ENCODE measurements at regions not wholly inside any gene's neighbourhood (a gene's known extent, or its start where the extent isn't known, plus 50 kb on each side); places are given as distances from the start of the nearest gene placed in this dataset.

- TF ChIP-seq CTCF (IDR thresholded peaks at IDR 0.05) (no peak), POLR2A (IDR thresholded peaks at IDR 0.05) (no peak), EP300 (IDR thresholded peaks at IDR 0.05) (no peak), POLR2AphosphoS5 (IDR thresholded peaks at IDR 0.05) (no peak)
Measured at GRCh38 chr16:80263848-80264694, 276.7 kb upstream of the DYNLRB2 start.
